GM12892 (cell line): ENCODE measurements at regions not wholly inside any gene's neighbourhood (a gene's known extent, or its start where the extent isn't known, plus 50 kb on each side); places are given as distances from the start of the nearest gene placed in this dataset.

Experiments
- POLR2A ChIP-seq: IDR thresholded peaks from 2 replicates; pipeline ENCODE4 v1.6.1; 2011; ENCODE audit warnings: low read depth, low read length, control low read depth
- POLR2AphosphoS5 ChIP-seq: IDR thresholded peaks from 2 replicates; pipeline ENCODE4 v1.6.1; 2011; ENCODE audit warnings: low read depth, low read length, control low read depth

DNA sequence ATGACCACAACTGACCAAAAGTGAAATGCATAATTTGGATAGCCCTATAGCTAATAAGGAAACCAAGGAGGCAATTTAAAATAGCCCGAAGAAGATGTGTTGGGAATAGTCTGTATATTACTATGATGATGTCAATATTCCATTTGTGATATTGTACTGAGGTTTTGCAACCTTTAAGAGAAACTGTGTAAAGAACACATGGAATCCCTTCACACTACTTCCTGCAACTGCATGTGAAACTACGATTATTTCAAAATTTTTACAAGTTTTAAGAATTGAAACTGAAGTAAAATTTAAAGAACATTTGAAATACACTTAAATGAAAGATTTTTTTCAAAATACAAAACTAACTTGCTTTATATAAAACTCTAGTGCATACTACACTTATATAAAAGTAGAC, 504.3 kb upstream of the ID2 start:
- TF ChIP-seq POLR2AphosphoS5: no peak
- no peak for TF ChIP-seq POLR2A
